GM12878 (cell line): ENCODE measurements at regions not wholly inside any gene's neighbourhood (a gene's known extent, or its start where the extent isn't known, plus 50 kb on each side); places are given as distances from the start of the nearest gene placed in this dataset.

ENCODE experiments used
- ATAC-seq: fragments of 200-7000 bp; cut with Tn5 transposase; 3 replicates; pipeline ENCODE4 v1.9.1; 2020; ENCODE audit warnings: mild to moderate bottlenecking, moderate library complexity
- BruUV-seq: library from RNA; stranded (reverse); fragments of 400-500 nt; replicated peaks from 2 replicates; lab custom pipeline; 2021; lab: Mats Ljungman, UMichigan
- CTCF ChIA-PET: fragments of 300-600 bp; sonication (Branson Sonifier 250); formaldehyde crosslinking; extraction: SDS; loops from one replicate; lab custom pipeline; 2021; ENCODE audit warnings: inconsistent platforms; lab: Yijun Ruan, JAX
- POLR2A ChIA-PET: fragments of 350-600 bp; formaldehyde crosslinking; extraction: SDS; loops from one replicate; lab custom pipeline; 2021; ENCODE audit warnings: inconsistent platforms; lab: Charles Lee
- RAD21 ChIA-PET: fragments of 300-600 bp; sonication (Branson Sonifier 250); formaldehyde crosslinking; loops from one replicate; lab custom pipeline; 2023; ENCODE audit warnings: antibody characterized with exemption; ENCODE audit not compliant: unreplicated experiment; lab: Charles Lee
- SMC1A ChIA-PET: fragments of 300-600 bp; sonication (Branson Sonifier 250); formaldehyde crosslinking; loops from one replicate; lab custom pipeline; 2023; ENCODE audit not compliant: unreplicated experiment, uncharacterized antibody; lab: Charles Lee
- DNase-seq: peaks from one replicate; pipeline ENCODE4 v3.0.0-alpha.2; 2011; ENCODE audit warnings: low read depth, low spot score
- FAIRE-seq: peaks from 3 replicates; lab custom pipeline; 2011; peaks lifted over from hg19 to GRCh38; lab: Jason Lieb, UNC
- H2AFZ ChIP-seq: 2 replicates; pipeline ENCODE4 v1.6.0; 2011; ENCODE audit warnings: low read depth, low read length, control low read depth; ENCODE audit not compliant: control insufficient read depth
- H3K27ac ChIP-seq: 2 replicates; pipeline ENCODE4 v1.5.1; 2011; ENCODE audit warnings: control low read depth; ENCODE audit not compliant: control insufficient read depth, insufficient read depth
- H3K27me3 ChIP-seq, 2 experiments: replicated peaks in 1 of 2; 2 replicates each; pipeline versions ENCODE4 v1.6.0 to v1.6.1; 2011; ENCODE audit warnings: low read length in 1 of 2; ENCODE audit not compliant: control insufficient read depth in 2 of 2, insufficient read depth in 2 of 2
- H3K36me3 ChIP-seq, 2 experiments: 2 replicates each; pipeline ENCODE4 v1.5.1; 2011; ENCODE audit warnings: low read length in 1 of 2; ENCODE audit not compliant: control insufficient read depth in 2 of 2, insufficient read depth in 2 of 2
- H3K4me1 ChIP-seq: 2 replicates; pipeline ENCODE4 v1.6.1; 2011; ENCODE audit warnings: mild to moderate bottlenecking, low read length, moderate library complexity, mixed read lengths; ENCODE audit not compliant: control insufficient read depth, insufficient read depth
- H3K4me2 ChIP-seq: 2 replicates; pipeline ENCODE4 v1.6.0; 2011; ENCODE audit warnings: control low read depth; ENCODE audit not compliant: control insufficient read depth, insufficient read depth
- H3K4me3 ChIP-seq: fragments of 200-600 bp; sonication (generic); 2 replicates; pipeline ENCODE4 v1.5.1; 2016
- H3K79me2 ChIP-seq: 2 replicates; pipeline ENCODE4 v1.6.0; 2011; ENCODE audit warnings: low read length; ENCODE audit not compliant: control insufficient read depth, insufficient read depth
- H3K9ac ChIP-seq: 2 replicates; pipeline ENCODE4 v1.8.0; 2011; ENCODE audit warnings: low read length, control low read depth, mixed read lengths; ENCODE audit not compliant: control insufficient read depth, insufficient read depth
- H3K9me3 ChIP-seq: replicated peaks from 3 replicates; pipeline ENCODE4 v1.5.1; 2011; ENCODE audit warnings: mild to moderate bottlenecking, low read length; ENCODE audit not compliant: control insufficient read depth, insufficient read depth
- H4K20me1 ChIP-seq: 2 replicates; pipeline ENCODE4 v1.6.0; 2011; ENCODE audit not compliant: control insufficient read depth, insufficient read depth
- BCL11A ChIP-seq: IDR thresholded peaks from 2 replicates; pipeline ENCODE4 v1.6.1; 2011; ENCODE audit warnings: low read depth, low read length
- BHLHE40 ChIP-seq, 2 experiments: fragments of 450-650 bp in 1 of 2; IDR thresholded peaks; 2 replicates each; pipeline ENCODE4 v1.6.1; 2011 to 2017; ENCODE audit warnings: low read depth in 2 of 2, borderline replicate concordance in 1 of 2, improper control_type of control experiment in 1 of 2, low read length in 1 of 2, mild to moderate bottlenecking in 1 of 2
- EGR1 ChIP-seq, 2 experiments: IDR thresholded peaks; 1 replicate in 1 of 2; 2 replicates in 1 of 2; pipeline ENCODE4 v1.6.1; 2011 to 2012; ENCODE audit warnings: low read depth in 2 of 2, low read length in 2 of 2, borderline replicate concordance in 1 of 2, mild to moderate bottlenecking in 1 of 2, moderate library complexity in 1 of 2
- HDAC6 ChIP-seq: fragments of 200-600 bp; sonication (generic); IDR thresholded peaks from one replicate; pipeline ENCODE4 v1.8.0; 2017; ENCODE audit warnings: antibody characterized with exemption; ENCODE audit not compliant: unreplicated experiment
- IKZF1 ChIP-seq: fragments of 450-650 bp; conservative IDR thresholded peaks from 2 replicates; pipeline ENCODE4 v1.6.1; 2017; ENCODE audit warnings: antibody characterized with exemption, mild to moderate bottlenecking
- JUNB ChIP-seq: IDR thresholded peaks from 2 replicates; pipeline ENCODE4 v1.6.1; 2016; ENCODE audit warnings: antibody characterized with exemption, mild to moderate bottlenecking
- KDM1A ChIP-seq: fragments of 200-600 bp; sonication (generic); IDR thresholded peaks from 2 replicates; pipeline ENCODE4 v1.6.1; 2016; ENCODE audit warnings: borderline replicate concordance
- NBN ChIP-seq: fragments of 450-650 bp; IDR thresholded peaks from 2 replicates; pipeline ENCODE4 v1.6.1; 2016
- POLR2AphosphoS5 ChIP-seq: IDR thresholded peaks from 2 replicates; pipeline ENCODE4 v1.6.1; 2011; ENCODE audit warnings: mild to moderate bottlenecking, low read length, inconsistent platforms
- SRF ChIP-seq, 2 experiments: IDR thresholded peaks; 2 replicates each; pipeline ENCODE4 v1.6.1; 2011; ENCODE audit warnings: low read depth in 2 of 2, low read length in 2 of 2, mild to moderate bottlenecking in 1 of 2, moderate library complexity in 1 of 2
- WRNIP1 ChIP-seq: IDR thresholded peaks from 2 replicates; pipeline ENCODE4 v1.6.1; 2011; ENCODE audit warnings: low read depth, low read length, improper control_type of control experiment, borderline replicate concordance
- WGBS: methylation state at CpG from one replicate; pipeline ENCODE4 v1.1.6; 2016; ENCODE audit warnings: low lambda C conversion rate; ENCODE audit not compliant: insufficient replicate concordance, insufficient coverage; ENCODE audit errors: missing lambda C conversion rate; 5-methylcytosine and 5-hydroxymethylcytosine counted together
- in situ Hi-C: fragments of 300-500 bp; cut with MboI; formaldehyde crosslinking; loops from 9 replicates; pipeline ENCODE4 v1.14.3; 2018; ENCODE audit warnings: mixed read lengths
- intact Hi-C: fragments of 100-400 bp; cut with micrococcal nuclease; formaldehyde crosslinking; loops from one replicate; pipeline ENCODE4 v1.14.2; 2022; ENCODE audit not compliant: unreplicated experiment
- TF ChIP-seq, protein P1 (sequence below): IDR thresholded peaks from 2 replicates; pipeline ENCODE4 v1.6.1; 2012; ENCODE audit warnings: mild to moderate bottlenecking, low read depth, low read length
- TF ChIP-seq, protein P2 (sequence below): fragments of 450-650 bp; formaldehyde crosslinking; IDR thresholded peaks from 2 replicates; pipeline ENCODE4 v1.5.0; 2022; ENCODE audit warnings: mild to moderate bottlenecking, missing genetic modification characterization
- TF ChIP-seq, protein P3 (sequence below): fragments of 450-650 bp; IDR thresholded peaks from 2 replicates; pipeline ENCODE4 v1.6.1; 2017; ENCODE audit warnings: mild to moderate bottlenecking, moderate library complexity

DNA sequence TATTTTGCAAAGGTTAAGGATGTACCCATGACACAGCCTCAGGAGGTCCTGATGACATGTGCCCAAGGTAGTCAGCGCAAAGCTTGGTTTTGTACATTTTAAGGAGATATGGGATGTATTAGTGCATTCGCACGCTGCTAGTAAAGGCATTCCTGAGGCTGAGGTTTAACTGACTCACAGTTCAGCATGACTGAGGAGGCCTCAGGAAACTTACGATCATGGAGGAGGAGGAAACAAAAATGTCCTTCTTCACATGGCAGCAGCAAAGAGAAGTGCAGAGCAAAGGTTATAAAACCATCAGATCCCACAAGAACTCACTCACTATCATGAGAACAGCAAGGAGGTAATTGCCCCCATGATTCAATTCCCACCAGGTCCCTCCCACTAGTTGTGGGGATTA lies 1017.4 kb downstream of the EFNB2 start:
- SMC1A ChIA-PET, result no interaction called here
- Histone ChIP-seq H3K9ac (no peak overlapping the region), H2AFZ (no peak overlapping the region), H3K9me3 (no peaks in the 10 kb centered on the region), H4K20me1 (no peaks in the 10 kb centered on the region), H3K4me3 (no peak overlapping the region), H3K27ac (no peak overlapping the region), H3K27me3 (no peaks in the 10 kb centered on the region), H3K36me3 (no peaks in the 10 kb centered on the region), H3K4me2 (no peak overlapping the region), H3K79me2 (no peaks in the 10 kb centered on the region), H3K4me1 (no peaks in the 10 kb centered on the region)
- 95% methylated on average over 4 of the region's 4 CpGs for WGBS
- DNase-seq (no peak), ATAC-seq (no peak), FAIRE-seq (no peak)
- intact Hi-C loops (no loop called here), in situ Hi-C loops (no loop called here)
- CTCF ChIA-PET, result interaction anchor here (1.2 kb wide), 1 partner anchor 15 kb away, joined by 3 read pairs; no protein-coding TSS in a partner anchor
- POLR2A ChIA-PET, result no interaction called here
- RAD21 ChIA-PET, result no interaction called here
- no TSS peak for BruUV-seq
- TF ChIP-seq KDM1A (no peak), NBN (no peak), SRF (IDR thresholded peaks at IDR 0.05; ENCODE audit: low read depth in 2 of 2, low read length in 2 of 2) (no peak), HDAC6 (no peak), BHLHE40 (IDR thresholded peaks at IDR 0.05; ENCODE audit: borderline replicate concordance in 1 of 2, low read depth in 2 of 2, low read length in 1 of 2) (no peak), WRNIP1 (no peak), POLR2AphosphoS5 (no peak), IKZF1 (no peak), BCL11A (no peak), JUNB (no peak), EGR1 (IDR thresholded peaks at IDR 0.05; ENCODE audit: borderline replicate concordance in 1 of 2, low read depth in 2 of 2, low read length in 2 of 2) (no peak)
- TF ChIP-seq, protein P1, sequence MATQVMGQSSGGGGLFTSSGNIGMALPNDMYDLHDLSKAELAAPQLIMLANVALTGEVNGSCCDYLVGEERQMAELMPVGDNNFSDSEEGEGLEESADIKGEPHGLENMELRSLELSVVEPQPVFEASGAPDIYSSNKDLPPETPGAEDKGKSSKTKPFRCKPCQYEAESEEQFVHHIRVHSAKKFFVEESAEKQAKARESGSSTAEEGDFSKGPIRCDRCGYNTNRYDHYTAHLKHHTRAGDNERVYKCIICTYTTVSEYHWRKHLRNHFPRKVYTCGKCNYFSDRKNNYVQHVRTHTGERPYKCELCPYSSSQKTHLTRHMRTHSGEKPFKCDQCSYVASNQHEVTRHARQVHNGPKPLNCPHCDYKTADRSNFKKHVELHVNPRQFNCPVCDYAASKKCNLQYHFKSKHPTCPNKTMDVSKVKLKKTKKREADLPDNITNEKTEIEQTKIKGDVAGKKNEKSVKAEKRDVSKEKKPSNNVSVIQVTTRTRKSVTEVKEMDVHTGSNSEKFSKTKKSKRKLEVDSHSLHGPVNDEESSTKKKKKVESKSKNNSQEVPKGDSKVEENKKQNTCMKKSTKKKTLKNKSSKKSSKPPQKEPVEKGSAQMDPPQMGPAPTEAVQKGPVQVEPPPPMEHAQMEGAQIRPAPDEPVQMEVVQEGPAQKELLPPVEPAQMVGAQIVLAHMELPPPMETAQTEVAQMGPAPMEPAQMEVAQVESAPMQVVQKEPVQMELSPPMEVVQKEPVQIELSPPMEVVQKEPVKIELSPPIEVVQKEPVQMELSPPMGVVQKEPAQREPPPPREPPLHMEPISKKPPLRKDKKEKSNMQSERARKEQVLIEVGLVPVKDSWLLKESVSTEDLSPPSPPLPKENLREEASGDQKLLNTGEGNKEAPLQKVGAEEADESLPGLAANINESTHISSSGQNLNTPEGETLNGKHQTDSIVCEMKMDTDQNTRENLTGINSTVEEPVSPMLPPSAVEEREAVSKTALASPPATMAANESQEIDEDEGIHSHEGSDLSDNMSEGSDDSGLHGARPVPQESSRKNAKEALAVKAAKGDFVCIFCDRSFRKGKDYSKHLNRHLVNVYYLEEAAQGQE, result no peak
- TF ChIP-seq, protein P2, sequence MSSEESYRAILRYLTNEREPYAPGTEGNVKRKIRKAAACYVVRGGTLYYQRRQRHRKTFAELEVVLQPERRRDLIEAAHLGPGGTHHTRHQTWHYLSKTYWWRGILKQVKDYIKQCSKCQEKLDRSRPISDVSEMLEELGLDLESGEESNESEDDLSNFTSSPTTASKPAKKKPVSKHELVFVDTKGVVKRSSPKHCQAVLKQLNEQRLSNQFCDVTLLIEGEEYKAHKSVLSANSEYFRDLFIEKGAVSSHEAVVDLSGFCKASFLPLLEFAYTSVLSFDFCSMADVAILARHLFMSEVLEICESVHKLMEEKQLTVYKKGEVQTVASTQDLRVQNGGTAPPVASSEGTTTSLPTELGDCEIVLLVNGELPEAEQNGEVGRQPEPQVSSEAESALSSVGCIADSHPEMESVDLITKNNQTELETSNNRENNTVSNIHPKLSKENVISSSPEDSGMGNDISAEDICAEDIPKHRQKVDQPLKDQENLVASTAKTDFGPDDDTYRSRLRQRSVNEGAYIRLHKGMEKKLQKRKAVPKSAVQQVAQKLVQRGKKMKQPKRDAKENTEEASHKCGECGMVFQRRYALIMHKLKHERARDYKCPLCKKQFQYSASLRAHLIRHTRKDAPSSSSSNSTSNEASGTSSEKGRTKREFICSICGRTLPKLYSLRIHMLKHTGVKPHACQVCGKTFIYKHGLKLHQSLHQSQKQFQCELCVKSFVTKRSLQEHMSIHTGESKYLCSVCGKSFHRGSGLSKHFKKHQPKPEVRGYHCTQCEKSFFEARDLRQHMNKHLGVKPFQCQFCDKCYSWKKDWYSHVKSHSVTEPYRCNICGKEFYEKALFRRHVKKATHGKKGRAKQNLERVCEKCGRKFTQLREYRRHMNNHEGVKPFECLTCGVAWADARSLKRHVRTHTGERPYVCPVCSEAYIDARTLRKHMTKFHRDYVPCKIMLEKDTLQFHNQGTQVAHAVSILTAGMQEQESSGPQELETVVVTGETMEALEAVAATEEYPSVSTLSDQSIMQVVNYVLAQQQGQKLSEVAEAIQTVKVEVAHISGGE (CRISPR knock-in tag), result no peak
- TF ChIP-seq, protein P3, sequence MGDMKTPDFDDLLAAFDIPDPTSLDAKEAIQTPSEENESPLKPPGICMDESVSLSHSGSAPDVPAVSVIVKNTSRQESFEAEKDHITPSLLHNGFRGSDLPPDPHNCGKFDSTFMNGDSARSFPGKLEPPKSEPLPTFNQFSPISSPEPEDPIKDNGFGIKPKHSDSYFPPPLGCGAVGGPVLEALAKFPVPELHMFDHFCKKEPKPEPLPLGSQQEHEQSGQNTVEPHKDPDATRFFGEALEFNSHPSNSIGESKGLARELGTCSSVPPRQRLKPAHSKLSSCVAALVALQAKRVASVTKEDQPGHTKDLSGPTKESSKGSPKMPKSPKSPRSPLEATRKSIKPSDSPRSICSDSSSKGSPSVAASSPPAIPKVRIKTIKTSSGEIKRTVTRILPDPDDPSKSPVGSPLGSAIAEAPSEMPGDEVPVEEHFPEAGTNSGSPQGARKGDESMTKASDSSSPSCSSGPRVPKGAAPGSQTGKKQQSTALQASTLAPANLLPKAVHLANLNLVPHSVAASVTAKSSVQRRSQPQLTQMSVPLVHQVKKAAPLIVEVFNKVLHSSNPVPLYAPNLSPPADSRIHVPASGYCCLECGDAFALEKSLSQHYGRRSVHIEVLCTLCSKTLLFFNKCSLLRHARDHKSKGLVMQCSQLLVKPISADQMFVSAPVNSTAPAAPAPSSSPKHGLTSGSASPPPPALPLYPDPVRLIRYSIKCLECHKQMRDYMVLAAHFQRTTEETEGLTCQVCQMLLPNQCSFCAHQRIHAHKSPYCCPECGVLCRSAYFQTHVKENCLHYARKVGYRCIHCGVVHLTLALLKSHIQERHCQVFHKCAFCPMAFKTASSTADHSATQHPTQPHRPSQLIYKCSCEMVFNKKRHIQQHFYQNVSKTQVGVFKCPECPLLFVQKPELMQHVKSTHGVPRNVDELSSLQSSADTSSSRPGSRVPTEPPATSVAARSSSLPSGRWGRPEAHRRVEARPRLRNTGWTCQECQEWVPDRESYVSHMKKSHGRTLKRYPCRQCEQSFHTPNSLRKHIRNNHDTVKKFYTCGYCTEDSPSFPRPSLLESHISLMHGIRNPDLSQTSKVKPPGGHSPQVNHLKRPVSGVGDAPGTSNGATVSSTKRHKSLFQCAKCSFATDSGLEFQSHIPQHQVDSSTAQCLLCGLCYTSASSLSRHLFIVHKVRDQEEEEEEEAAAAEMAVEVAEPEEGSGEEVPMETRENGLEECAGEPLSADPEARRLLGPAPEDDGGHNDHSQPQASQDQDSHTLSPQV, result no peak
